ENCODE measurements at regions not wholly inside any gene's neighbourhood (a gene's known extent, or its start where the extent isn't known, plus 50 kb on each side); places are given as distances from the start of the nearest gene placed in this dataset.

GRCh38 chr7:39880556-39880955 lies 69.5 kb upstream of the CDK13 start:
- no peak for DNase-seq (ENCODE audit: low spot score)
- Mint-ChIP-seq H3K4me1 (ENCODE audit: low read depth) (no peaks in the 10 kb centered on the region), H3K27me3 (ENCODE audit: low read depth) (peaks cover 11% of the 10 kb centered on the region), H3K9me3 (peaks cover 3% of the 10 kb centered on the region), H3K4me3 (ENCODE audit: low read depth) (no peak overlapping the region), H3K27ac (no peak overlapping the region), H3K36me3 (ENCODE audit: low read depth) (no peaks in the 10 kb centered on the region)
- intact Hi-C loops (cut with micrococcal nuclease) = no loop called here

- intact Hi-C loops (cut with micrococcal nuclease) = no loop called here
- Mint-ChIP-seq H3K36me3 (ENCODE audit: low read depth) (no peaks in the 10 kb centered on the region), H3K4me3 (ENCODE audit: low read depth) (no peak overlapping the region), H3K27me3 (ENCODE audit: low read depth) (peaks cover 5% of the 10 kb centered on the region), H3K4me1 (ENCODE audit: low read depth) (no peaks in the 10 kb centered on the region), H3K27ac (no peak overlapping the region), H3K9me3 (peaks cover 3% of the 10 kb centered on the region)
- DNase-seq (ENCODE audit: low spot score) = no peak
These were observed 67.8 kb upstream of the CDK13 start for GRCh38 chr7:39882148-39882784.

GRCh38 chr7:39883812-39884390 lies 66.2 kb upstream of the CDK13 start:
- Mint-ChIP-seq H3K27me3 (ENCODE audit: low read depth) (peaks cover 1% of the 10 kb centered on the region), H3K36me3 (ENCODE audit: low read depth) (no peaks in the 10 kb centered on the region), H3K4me1 (ENCODE audit: low read depth) (no peaks in the 10 kb centered on the region), H3K4me3 (ENCODE audit: low read depth) (no peak overlapping the region), H3K9me3 (peaks cover 3% of the 10 kb centered on the region), H3K27ac (no peak overlapping the region)
- intact Hi-C loops (cut with micrococcal nuclease) = no loop called here
- DNase-seq (ENCODE audit: low spot score) = no peak

GRCh38 chr7:39888171-39888853 lies 61.7 kb upstream of the CDK13 start:
- Mint-ChIP-seq H3K27me3 (ENCODE audit: low read depth) (peaks cover 10% of the 10 kb centered on the region), H3K4me1 (ENCODE audit: low read depth) (no peaks in the 10 kb centered on the region), H3K4me3 (ENCODE audit: low read depth) (no peak overlapping the region), H3K27ac (no peak overlapping the region), H3K9me3 (no peaks in the 10 kb centered on the region), H3K36me3 (ENCODE audit: low read depth) (no peaks in the 10 kb centered on the region)
- DNase-seq (ENCODE audit: low spot score) = no peak
- intact Hi-C loops (cut with micrococcal nuclease) = no loop called here

GRCh38 chr7:39890411-39890810 lies 59.6 kb upstream of the CDK13 start:
- Mint-ChIP-seq H3K27ac (no peak overlapping the region), H3K4me1 (ENCODE audit: low read depth) (no peaks in the 10 kb centered on the region), H3K27me3 (ENCODE audit: low read depth) (peaks cover 13% of the 10 kb centered on the region), H3K36me3 (ENCODE audit: low read depth) (no peaks in the 10 kb centered on the region), H3K9me3 (no peaks in the 10 kb centered on the region), H3K4me3 (ENCODE audit: low read depth) (no peak overlapping the region)
- DNase-seq (ENCODE audit: low spot score) = no peak
- intact Hi-C loops (cut with micrococcal nuclease) = loop anchor here (10.0 kb wide), 1 partner anchor 244 kb away; the partner anchor contains the start of genes MPLKIP and SUGCT

- no peaks in the 10 kb centered on the region for H3K9me3 Mint-ChIP-seq
- H3K36me3 Mint-ChIP-seq (ENCODE audit: low read depth) = no peaks in the 10 kb centered on the region
- intact Hi-C loops (cut with micrococcal nuclease) = loop anchor here (10.0 kb wide), 1 partner anchor 243 kb away; the partner anchor contains the start of genes MPLKIP and SUGCT
- H3K4me1 Mint-ChIP-seq (ENCODE audit: low read depth) = no peaks in the 10 kb centered on the region
- H3K27ac Mint-ChIP-seq = no peak overlapping the region
- H3K27me3 Mint-ChIP-seq (ENCODE audit: low read depth) = peaks cover 13% of the 10 kb centered on the region
- no peak for DNase-seq (ENCODE audit: low spot score)
- no peak overlapping the region for H3K4me3 Mint-ChIP-seq (ENCODE audit: low read depth)
These were observed 58.2 kb upstream of the CDK13 start for GRCh38 chr7:39891894-39892293.

- Mint-ChIP-seq H3K36me3 (ENCODE audit: low read depth) (no peaks in the 10 kb centered on the region), H3K4me3 (ENCODE audit: low read depth) (no peak overlapping the region), H3K9me3 (no peaks in the 10 kb centered on the region), H3K27ac (no peak overlapping the region), H3K4me1 (ENCODE audit: low read depth) (no peaks in the 10 kb centered on the region), H3K27me3 (ENCODE audit: low read depth) (peaks cover 13% of the 10 kb centered on the region)
- DNase-seq (ENCODE audit: low spot score) = no peak
- intact Hi-C loops (cut with micrococcal nuclease) = loop anchor here (10.0 kb wide), 1 partner anchor 242 kb away; the partner anchor contains the start of genes MPLKIP and SUGCT
These were observed 57.7 kb upstream of the CDK13 start for GRCh38 chr7:39892361-39892760.

GRCh38 chr7:39894904-39895303 lies 55.2 kb upstream of the CDK13 start:
- intact Hi-C loops (cut with micrococcal nuclease) = loop anchor here (10.0 kb wide), 1 partner anchor 240 kb away; the partner anchor contains the start of genes MPLKIP and SUGCT
- Mint-ChIP-seq H3K27me3 (ENCODE audit: low read depth) (peaks cover 18% of the 10 kb centered on the region), H3K9me3 (no peaks in the 10 kb centered on the region), H3K4me1 (ENCODE audit: low read depth) (no peaks in the 10 kb centered on the region), H3K27ac (no peak overlapping the region), H3K36me3 (ENCODE audit: low read depth) (no peaks in the 10 kb centered on the region), H3K4me3 (ENCODE audit: low read depth) (no peak overlapping the region)
- DNase-seq (ENCODE audit: low spot score) = no peak

GRCh38 chr7:39896840-39897239 lies 53.2 kb upstream of the CDK13 start:
- H3K27me3 Mint-ChIP-seq (ENCODE audit: low read depth) = peaks cover 24% of the 10 kb centered on the region
- H3K4me1 Mint-ChIP-seq (ENCODE audit: low read depth) = no peaks in the 10 kb centered on the region
- H3K36me3 Mint-ChIP-seq (ENCODE audit: low read depth) = no peaks in the 10 kb centered on the region
- DNase-seq (ENCODE audit: low spot score) = no peak
- no peak overlapping the region for H3K4me3 Mint-ChIP-seq (ENCODE audit: low read depth)
- intact Hi-C loops (cut with micrococcal nuclease) = loop anchor here (1.0 to 10.0 kb wide), 3 partner anchors 54 to 238 kb away; partner anchors contain the start of genes CDK13, MPLKIP and SUGCT
- H3K9me3 Mint-ChIP-seq = no peaks in the 10 kb centered on the region
- no peak overlapping the region for H3K27ac Mint-ChIP-seq

GRCh38 chr7:39898867-39899266 lies 51.2 kb upstream of the CDK13 start:
- intact Hi-C loops (cut with micrococcal nuclease) = loop anchor here (10.0 kb wide), 1 partner anchor 236 kb away; the partner anchor contains the start of genes MPLKIP and SUGCT
- peaks cover 19% of the 10 kb centered on the region for H3K27me3 Mint-ChIP-seq (ENCODE audit: low read depth)
- no peaks in the 10 kb centered on the region for H3K36me3 Mint-ChIP-seq (ENCODE audit: low read depth)
- no peak overlapping the region for H3K4me3 Mint-ChIP-seq (ENCODE audit: low read depth)
- no peaks in the 10 kb centered on the region for H3K4me1 Mint-ChIP-seq (ENCODE audit: low read depth)
- H3K9me3 Mint-ChIP-seq = no peaks in the 10 kb centered on the region
- DNase-seq (ENCODE audit: low spot score) = no peak
- no peak overlapping the region for H3K27ac Mint-ChIP-seq

All from activated T-helper 2 cell treated with anti-CD3 and anti-CD28 coated beads, Interferon-gamma antibody, Interleukin-2, Interleukin-4, amounts not matched to agents 10 μg/mL and 5 μg/mL and 100 μg/mL, durations not matched to agents 14 hours and 24 hours and 36 hours (primary cell).